ENCODE measurements at regions not wholly inside any gene's neighbourhood (a gene's known extent, or its start where the extent isn't known, plus 50 kb on each side); places are given as distances from the start of the nearest gene placed in this dataset.

DNA sequence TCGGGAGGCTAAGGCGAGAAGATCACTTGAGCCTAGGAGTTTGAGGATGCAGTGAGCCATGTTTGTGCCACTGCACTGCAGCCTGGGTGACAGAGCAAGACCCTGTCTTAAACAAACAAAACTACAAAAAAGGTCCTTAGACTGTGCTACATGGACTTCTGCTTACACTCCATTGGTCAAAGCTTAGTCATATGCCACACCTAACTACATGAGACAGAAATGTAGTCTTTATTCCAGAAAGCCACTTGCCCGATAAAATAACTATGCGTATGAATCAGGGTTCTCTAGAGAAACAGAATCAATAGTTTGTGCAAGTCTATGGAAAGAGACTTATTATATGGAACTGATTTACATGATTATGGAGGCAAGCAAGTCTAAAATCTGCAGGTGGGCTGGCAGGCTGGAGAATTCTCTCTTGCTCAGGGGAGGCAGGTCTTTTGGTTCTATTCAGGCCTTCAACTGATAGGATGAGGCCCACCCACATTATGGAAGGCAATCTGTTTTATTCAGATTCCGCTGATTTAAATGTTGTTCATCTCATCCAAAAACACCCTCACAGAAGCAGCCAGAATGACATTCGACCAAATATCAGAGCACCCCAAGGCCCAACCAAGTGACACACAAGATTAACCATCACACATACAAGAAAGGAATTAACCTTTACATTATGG is 114.4 kb upstream of the SIX2 start:
- no peak for TF ChIP-seq POLR2AphosphoS5 (IDR thresholded peaks at IDR 0.05; ENCODE audit: low read depth, low read length)
- TF ChIP-seq POLR2A (IDR thresholded peaks at IDR 0.05; ENCODE audit: low read depth, low read length), result no peak
- no peak for TF ChIP-seq TAF1 (IDR thresholded peaks at IDR 0.05; ENCODE audit: low read depth, low read length)
- no peak for TF ChIP-seq POU2F2 (IDR thresholded peaks at IDR 0.05; ENCODE audit: low read depth, low read length)
